ENCODE measurements at regions not wholly inside any gene's neighbourhood (a gene's known extent, or its start where the extent isn't known, plus 50 kb on each side); places are given as distances from the start of the nearest gene placed in this dataset.

DNA sequence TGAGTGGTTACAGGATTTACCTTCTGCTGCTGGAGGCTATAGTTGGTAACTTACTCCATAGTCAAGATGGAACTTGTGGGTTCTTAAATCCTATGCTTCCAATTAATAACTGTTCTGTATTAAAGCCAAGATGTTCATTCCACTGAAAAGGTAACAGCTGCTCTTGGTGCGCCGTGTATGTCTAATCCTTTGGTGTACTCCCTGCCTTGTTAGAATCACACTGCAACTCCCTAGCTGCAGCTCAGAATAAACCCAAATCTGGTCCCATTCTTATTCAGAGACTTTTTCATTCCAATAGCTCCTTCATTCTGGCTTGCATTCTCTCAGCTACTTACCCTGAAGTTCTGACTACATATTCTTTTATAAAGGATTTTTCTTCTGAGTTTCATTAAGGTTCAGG is 1355.5 kb downstream of the MAT2B start:
- H3K27me3 ChIP-seq, result no peaks in the 10 kb centered on the region
- H3K4me1 ChIP-seq, result no peaks in the 10 kb centered on the region
- no peaks in the 10 kb centered on the region for H3K36me3 ChIP-seq
- no peak for DNase-seq (ENCODE audit: low spot score)
- no peaks in the 10 kb centered on the region for H3K9me3 ChIP-seq
- TF ChIP-seq, protein P1, sequence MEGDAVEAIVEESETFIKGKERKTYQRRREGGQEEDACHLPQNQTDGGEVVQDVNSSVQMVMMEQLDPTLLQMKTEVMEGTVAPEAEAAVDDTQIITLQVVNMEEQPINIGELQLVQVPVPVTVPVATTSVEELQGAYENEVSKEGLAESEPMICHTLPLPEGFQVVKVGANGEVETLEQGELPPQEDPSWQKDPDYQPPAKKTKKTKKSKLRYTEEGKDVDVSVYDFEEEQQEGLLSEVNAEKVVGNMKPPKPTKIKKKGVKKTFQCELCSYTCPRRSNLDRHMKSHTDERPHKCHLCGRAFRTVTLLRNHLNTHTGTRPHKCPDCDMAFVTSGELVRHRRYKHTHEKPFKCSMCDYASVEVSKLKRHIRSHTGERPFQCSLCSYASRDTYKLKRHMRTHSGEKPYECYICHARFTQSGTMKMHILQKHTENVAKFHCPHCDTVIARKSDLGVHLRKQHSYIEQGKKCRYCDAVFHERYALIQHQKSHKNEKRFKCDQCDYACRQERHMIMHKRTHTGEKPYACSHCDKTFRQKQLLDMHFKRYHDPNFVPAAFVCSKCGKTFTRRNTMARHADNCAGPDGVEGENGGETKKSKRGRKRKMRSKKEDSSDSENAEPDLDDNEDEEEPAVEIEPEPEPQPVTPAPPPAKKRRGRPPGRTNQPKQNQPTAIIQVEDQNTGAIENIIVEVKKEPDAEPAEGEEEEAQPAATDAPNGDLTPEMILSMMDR (IDR thresholded peaks at IDR 0.05), result no peak
- no peak overlapping the region for H3K4me3 ChIP-seq
- no peak overlapping the region for H3K27ac ChIP-seq

DNA sequence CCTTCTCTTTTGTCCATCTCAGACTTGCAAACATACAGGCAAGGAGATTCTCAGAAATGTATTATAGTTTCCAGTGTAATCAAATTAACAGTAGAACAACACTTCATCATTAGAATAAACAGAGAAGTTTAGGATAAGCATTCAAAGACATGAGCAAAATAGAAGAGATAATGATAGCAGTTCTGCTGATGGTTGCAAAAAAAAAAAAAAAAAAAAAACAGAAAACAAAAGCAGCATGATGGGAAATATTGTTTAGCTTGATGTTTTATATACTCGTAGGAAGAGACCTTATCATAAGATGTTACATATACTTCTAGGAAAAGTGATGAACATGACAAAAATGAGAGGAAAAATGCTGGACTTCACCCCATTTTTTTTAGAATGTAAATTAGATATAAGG is 1356.2 kb downstream of the MAT2B start:
- DNase-seq (ENCODE audit: low spot score), result no peak
- TF ChIP-seq, protein P1 (IDR thresholded peaks at IDR 0.05), result no peak
- Histone ChIP-seq H3K36me3 (no peaks in the 10 kb centered on the region), H3K27me3 (no peaks in the 10 kb centered on the region), H3K9me3 (no peaks in the 10 kb centered on the region), H3K4me1 (no peaks in the 10 kb centered on the region), H3K27ac (no peak overlapping the region), H3K4me3 (no peak overlapping the region)

DNA sequence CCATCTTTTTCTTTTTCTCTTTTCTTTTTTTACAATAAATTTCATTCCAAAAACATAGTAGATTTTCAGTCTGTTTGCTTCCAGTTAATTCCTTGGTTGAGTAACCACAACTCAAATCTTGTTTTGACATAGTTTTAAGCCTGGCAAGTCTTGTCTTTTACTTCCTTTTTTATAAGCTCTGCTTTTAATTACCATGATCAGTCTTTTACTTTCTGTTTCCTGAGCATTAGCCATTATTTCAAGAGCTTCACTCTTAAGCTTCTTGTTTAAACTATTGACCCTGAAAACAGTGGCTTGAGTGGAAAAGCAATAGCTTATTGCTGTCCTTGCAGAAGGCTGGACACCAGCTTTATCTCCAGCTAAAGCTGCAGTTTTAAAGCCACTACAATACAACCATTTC is 1363.3 kb downstream of the MAT2B start:
- TF ChIP-seq, protein P1 (IDR thresholded peaks at IDR 0.05), result no peak
- H3K9me3 ChIP-seq, result no peaks in the 10 kb centered on the region
- no peaks in the 10 kb centered on the region for H3K36me3 ChIP-seq
- H3K4me1 ChIP-seq, result no peaks in the 10 kb centered on the region
- H3K27ac ChIP-seq, result no peak overlapping the region
- no peaks in the 10 kb centered on the region for H3K27me3 ChIP-seq
- DNase-seq (ENCODE audit: low spot score), result no peak
- no peak overlapping the region for H3K4me3 ChIP-seq

DNA sequence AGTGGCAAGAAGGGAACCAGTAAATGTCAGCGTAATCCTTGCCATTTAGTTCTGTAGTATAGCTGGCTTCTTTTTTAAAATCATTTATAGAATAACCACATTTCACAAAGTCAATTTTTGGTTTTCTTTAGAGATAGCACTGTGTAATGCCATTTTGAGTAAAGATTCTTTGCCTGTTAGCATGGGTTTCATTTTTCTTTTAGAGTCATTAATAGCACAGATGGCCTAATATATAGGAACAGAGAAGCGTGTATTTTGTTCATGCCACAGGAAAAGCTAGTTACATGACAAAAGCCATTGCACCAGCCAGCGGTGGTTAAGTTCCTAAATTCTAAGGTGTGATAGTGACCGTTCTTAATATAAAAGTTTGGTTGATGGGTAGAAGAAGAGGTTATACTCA is 1363.9 kb downstream of the MAT2B start:
- TF ChIP-seq, protein P1 (IDR thresholded peaks at IDR 0.05), result no peak
- no peaks in the 10 kb centered on the region for H3K36me3 ChIP-seq
- DNase-seq (ENCODE audit: low spot score), result no peak
- H3K4me1 ChIP-seq, result no peaks in the 10 kb centered on the region
- no peaks in the 10 kb centered on the region for H3K9me3 ChIP-seq
- H3K4me3 ChIP-seq, result no peak overlapping the region
- H3K27ac ChIP-seq, result no peak overlapping the region
- H3K27me3 ChIP-seq, result no peaks in the 10 kb centered on the region

DNA sequence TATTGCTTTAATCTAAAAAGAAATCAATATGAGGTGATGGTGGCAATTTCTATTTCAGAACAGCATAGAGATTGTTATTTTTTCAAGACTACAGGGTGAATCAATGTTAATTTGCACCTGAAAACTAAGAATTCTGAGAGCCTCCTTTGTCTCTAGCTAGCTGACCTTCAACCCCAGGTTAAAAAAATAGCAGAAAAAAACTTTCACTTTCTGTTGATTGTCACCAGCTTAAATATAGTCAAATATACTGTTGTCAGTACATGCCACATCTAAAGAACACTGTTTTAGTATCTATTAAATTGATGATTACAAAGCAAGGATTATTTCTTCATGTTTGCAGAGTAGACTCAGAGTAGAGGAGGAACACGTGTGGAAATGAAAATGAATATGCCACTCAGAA is 1371.4 kb downstream of the MAT2B start:
- no peak overlapping the region for H3K27ac ChIP-seq
- H3K27me3 ChIP-seq, result no peaks in the 10 kb centered on the region
- H3K9me3 ChIP-seq, result peaks cover 0 to 21% of the 10 kb centered on the region in 2 donors
- H3K36me3 ChIP-seq, result no peaks in the 10 kb centered on the region
- no peak for DNase-seq (ENCODE audit: low spot score)
- no peaks in the 10 kb centered on the region for H3K4me1 ChIP-seq
- TF ChIP-seq, protein P1 (IDR thresholded peaks at IDR 0.05), result no peak
- H3K4me3 ChIP-seq, result no peak overlapping the region

DNA sequence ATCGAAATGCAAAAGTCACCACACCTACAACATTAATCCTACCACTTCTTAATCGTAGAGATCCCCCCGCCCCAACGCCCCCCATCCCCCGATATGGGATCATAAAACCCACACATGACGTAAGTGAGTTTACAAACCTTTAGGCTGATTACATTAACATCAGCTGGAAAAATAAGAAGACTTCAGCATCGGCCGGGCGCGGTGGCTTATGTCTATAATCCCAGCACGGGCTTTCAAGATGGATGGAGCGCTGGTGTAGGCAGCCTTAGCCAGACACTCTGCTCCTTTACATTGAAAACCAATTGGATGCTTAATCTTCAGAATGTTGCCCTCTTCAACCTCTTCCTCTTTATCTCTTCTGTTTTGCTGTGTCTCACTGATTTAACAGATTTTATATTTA is 1376.0 kb downstream of the MAT2B start:
- no peak for DNase-seq (ENCODE audit: low spot score)
- no peaks in the 10 kb centered on the region for H3K4me1 ChIP-seq
- TF ChIP-seq, protein P1 (IDR thresholded peaks at IDR 0.05), result no peak
- H3K9me3 ChIP-seq, result peaks cover 0 to 10% of the 10 kb centered on the region in 2 donors
- H3K36me3 ChIP-seq, result no peaks in the 10 kb centered on the region
- no peak overlapping the region for H3K27ac ChIP-seq
- no peak overlapping the region for H3K4me3 ChIP-seq
- H3K27me3 ChIP-seq, result no peaks in the 10 kb centered on the region
